Caco-2 (cell line): ENCODE measurements at regions not wholly inside any gene's neighbourhood (a gene's known extent, or its start where the extent isn't known, plus 50 kb on each side); places are given as distances from the start of the nearest gene placed in this dataset.

Experiments
- BruUV-seq: library from RNA; stranded (reverse); fragments of 400-500 nt; replicated peaks from 2 replicates; lab custom pipeline; 2021; lab: Mats Ljungman, UMichigan
- CTCF ChIA-PET: fragments of 300-600 bp; sonication (Branson Sonifier 250); formaldehyde crosslinking; loops from one replicate; lab custom pipeline; 2022; ENCODE audit warnings: antibody characterized with exemption; lab: Charles Lee
- POLR2A ChIA-PET: fragments of 300-600 bp; sonication (Branson Sonifier 250); formaldehyde crosslinking; loops from one replicate; lab custom pipeline; 2022; ENCODE audit warnings: antibody characterized with exemption; lab: Charles Lee
- DNase-seq, 2 experiments: peaks; one replicate each; pipeline versions ENCODE4 v3.0.0 to v3.0.0-alpha.2; 2020 to 2022
- H3K27me3 ChIP-seq: replicated peaks from 2 replicates; pipeline ENCODE4 v1.6.0; 2011; ENCODE audit warnings: low read length; ENCODE audit not compliant: control insufficient read depth, insufficient read depth
- H3K36me3 ChIP-seq: 2 replicates; pipeline ENCODE4 v1.5.1; 2011; ENCODE audit warnings: low read length; ENCODE audit not compliant: control insufficient read depth, insufficient read depth
- H3K4me1 ChIP-seq: fragments of 250-450 bp; sonication (Bioruptor Pico); 2 replicates; pipeline ENCODE4 v1.5.1; 2020; ENCODE audit warnings: mild to moderate bottlenecking
- H3K4me3 ChIP-seq: 2 replicates; pipeline ENCODE4 v1.5.1; 2011; ENCODE audit warnings: low read depth, mild to moderate bottlenecking, control low read depth, low read length
- H3K9me3 ChIP-seq: fragments of 250-450 bp; sonication (Bioruptor Pico); 2 replicates; pipeline ENCODE4 v1.5.1; 2020; ENCODE audit warnings: mild to moderate bottlenecking, moderate library complexity
- H3K27ac Mint-ChIP-seq: one replicate; pipeline ENCODE4 v1.8.0; 2022; ENCODE audit warnings: mixed read lengths; ENCODE audit not compliant: unreplicated experiment
- H3K27me3 Mint-ChIP-seq: one replicate; pipeline ENCODE4 v1.8.0; 2022; ENCODE audit warnings: mixed read lengths; ENCODE audit not compliant: insufficient read depth, unreplicated experiment
- H3K36me3 Mint-ChIP-seq: one replicate; pipeline ENCODE4 v1.8.0; 2022; ENCODE audit warnings: mild to moderate bottlenecking, mixed read lengths; ENCODE audit not compliant: insufficient read depth, unreplicated experiment
- H3K4me1 Mint-ChIP-seq: one replicate; pipeline ENCODE4 v1.8.0; 2022; ENCODE audit warnings: low read depth, mixed read lengths; ENCODE audit not compliant: unreplicated experiment
- H3K4me3 Mint-ChIP-seq: one replicate; pipeline ENCODE4 v1.8.0; 2022; ENCODE audit warnings: mild to moderate bottlenecking, moderate library complexity, mixed read lengths; ENCODE audit not compliant: unreplicated experiment
- H3K9me3 Mint-ChIP-seq: one replicate; pipeline ENCODE4 v1.8.0; 2022; ENCODE audit warnings: mixed read lengths; ENCODE audit not compliant: unreplicated experiment
- intact Hi-C: fragments of 100-400 bp; cut with micrococcal nuclease; formaldehyde crosslinking; loops from one replicate; pipeline ENCODE4 v1.10.0; 2022; ENCODE audit not compliant: unreplicated experiment
- TF ChIP-seq, protein P1 (sequence below), 2 experiments: fragments of 200-600 bp in 1 of 2; IDR thresholded peaks; 1 replicate in 1 of 2; 2 replicates in 1 of 2; pipeline versions ENCODE4 v1.5.1 to v1.8.0; 2011 to 2022; ENCODE audit warnings: antibody characterized with exemption in 1 of 2, control low read depth in 1 of 2, inconsistent platforms in 1 of 2, low read depth in 1 of 2, low read length in 1 of 2, mild to moderate bottlenecking in 1 of 2, moderate library complexity in 1 of 2; ENCODE audit not compliant: insufficient read depth in 1 of 2, severe bottlenecking in 1 of 2, unreplicated experiment in 1 of 2

DNA sequence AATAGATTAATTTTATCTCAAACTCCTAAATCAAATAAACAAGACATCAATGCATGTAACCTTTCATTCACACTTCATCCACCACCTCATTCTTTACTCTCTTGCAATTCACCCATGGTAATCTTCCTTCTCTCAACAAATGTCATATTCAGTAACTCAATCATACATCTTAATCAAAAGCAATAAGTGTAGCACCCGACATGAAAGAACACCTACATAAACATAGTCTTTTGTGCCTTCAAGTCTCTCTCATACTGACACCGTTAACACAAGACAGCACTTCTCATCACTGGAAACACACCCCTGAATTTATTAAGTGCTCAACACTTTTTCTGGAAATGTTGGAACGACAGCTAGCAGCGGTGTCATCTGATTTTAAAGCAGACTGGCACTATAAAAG, 225.9 kb downstream of the TTLL7 start:
- H3K36me3 ChIP-seq: no peaks in the 10 kb centered on the region
- intact Hi-C loops: no loop called here
- Mint-ChIP-seq H3K27me3 (peaks cover 9% of the 10 kb centered on the region), H3K27ac (no peak overlapping the region), H3K36me3 (no peaks in the 10 kb centered on the region), H3K4me1 (no peaks in the 10 kb centered on the region), H3K4me3 (no peak overlapping the region), H3K9me3 (no peaks in the 10 kb centered on the region)
- TF ChIP-seq, protein P1, sequence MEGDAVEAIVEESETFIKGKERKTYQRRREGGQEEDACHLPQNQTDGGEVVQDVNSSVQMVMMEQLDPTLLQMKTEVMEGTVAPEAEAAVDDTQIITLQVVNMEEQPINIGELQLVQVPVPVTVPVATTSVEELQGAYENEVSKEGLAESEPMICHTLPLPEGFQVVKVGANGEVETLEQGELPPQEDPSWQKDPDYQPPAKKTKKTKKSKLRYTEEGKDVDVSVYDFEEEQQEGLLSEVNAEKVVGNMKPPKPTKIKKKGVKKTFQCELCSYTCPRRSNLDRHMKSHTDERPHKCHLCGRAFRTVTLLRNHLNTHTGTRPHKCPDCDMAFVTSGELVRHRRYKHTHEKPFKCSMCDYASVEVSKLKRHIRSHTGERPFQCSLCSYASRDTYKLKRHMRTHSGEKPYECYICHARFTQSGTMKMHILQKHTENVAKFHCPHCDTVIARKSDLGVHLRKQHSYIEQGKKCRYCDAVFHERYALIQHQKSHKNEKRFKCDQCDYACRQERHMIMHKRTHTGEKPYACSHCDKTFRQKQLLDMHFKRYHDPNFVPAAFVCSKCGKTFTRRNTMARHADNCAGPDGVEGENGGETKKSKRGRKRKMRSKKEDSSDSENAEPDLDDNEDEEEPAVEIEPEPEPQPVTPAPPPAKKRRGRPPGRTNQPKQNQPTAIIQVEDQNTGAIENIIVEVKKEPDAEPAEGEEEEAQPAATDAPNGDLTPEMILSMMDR (IDR thresholded peaks at IDR 0.05; ENCODE audit: insufficient read depth in 1 of 2, low read depth in 1 of 2, low read length in 1 of 2, severe bottlenecking in 1 of 2, unreplicated experiment in 1 of 2): no peak
- ChIA-PET CTCF (no interaction called here), POLR2A (no interaction called here)
- H3K4me1 ChIP-seq: no peaks in the 10 kb centered on the region
- no TSS peak for BruUV-seq
- no peaks in the 10 kb centered on the region for H3K27me3 ChIP-seq
- no peak overlapping the region for H3K4me3 ChIP-seq
- H3K9me3 ChIP-seq: no peaks in the 10 kb centered on the region
- no peak for DNase-seq

DNA sequence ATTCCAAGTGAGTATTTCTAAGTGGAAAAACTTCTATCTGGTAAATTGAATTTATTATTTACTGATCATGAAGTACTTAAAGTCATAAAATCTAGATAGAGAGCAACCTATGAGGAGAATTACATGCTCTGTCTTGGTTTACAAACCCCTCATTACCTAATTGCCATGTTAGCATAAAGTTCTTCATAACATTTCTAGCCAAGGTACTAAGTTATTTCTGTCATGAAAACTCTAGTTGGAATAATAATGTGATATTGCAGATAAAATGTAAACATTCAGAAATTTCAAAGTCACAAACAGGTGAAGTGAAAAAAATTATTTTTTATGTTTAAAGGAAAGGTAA, 228.6 kb downstream of the TTLL7 start:
- ChIA-PET CTCF (no interaction called here), POLR2A (no interaction called here)
- H3K9me3 ChIP-seq: no peaks in the 10 kb centered on the region
- no peaks in the 10 kb centered on the region for H3K4me1 ChIP-seq
- Mint-ChIP-seq H3K4me3 (no peak overlapping the region), H3K27me3 (peaks cover 4% of the 10 kb centered on the region), H3K4me1 (no peaks in the 10 kb centered on the region), H3K27ac (no peak overlapping the region), H3K9me3 (no peaks in the 10 kb centered on the region), H3K36me3 (no peaks in the 10 kb centered on the region)
- H3K4me3 ChIP-seq: no peak overlapping the region
- TF ChIP-seq, protein P1 (IDR thresholded peaks at IDR 0.05; ENCODE audit: insufficient read depth in 1 of 2, low read depth in 1 of 2, low read length in 1 of 2, severe bottlenecking in 1 of 2, unreplicated experiment in 1 of 2): no peak
- no TSS peak for BruUV-seq
- H3K36me3 ChIP-seq: no peaks in the 10 kb centered on the region
- intact Hi-C loops: no loop called here
- no peak for DNase-seq
- H3K27me3 ChIP-seq: no peaks in the 10 kb centered on the region

DNA sequence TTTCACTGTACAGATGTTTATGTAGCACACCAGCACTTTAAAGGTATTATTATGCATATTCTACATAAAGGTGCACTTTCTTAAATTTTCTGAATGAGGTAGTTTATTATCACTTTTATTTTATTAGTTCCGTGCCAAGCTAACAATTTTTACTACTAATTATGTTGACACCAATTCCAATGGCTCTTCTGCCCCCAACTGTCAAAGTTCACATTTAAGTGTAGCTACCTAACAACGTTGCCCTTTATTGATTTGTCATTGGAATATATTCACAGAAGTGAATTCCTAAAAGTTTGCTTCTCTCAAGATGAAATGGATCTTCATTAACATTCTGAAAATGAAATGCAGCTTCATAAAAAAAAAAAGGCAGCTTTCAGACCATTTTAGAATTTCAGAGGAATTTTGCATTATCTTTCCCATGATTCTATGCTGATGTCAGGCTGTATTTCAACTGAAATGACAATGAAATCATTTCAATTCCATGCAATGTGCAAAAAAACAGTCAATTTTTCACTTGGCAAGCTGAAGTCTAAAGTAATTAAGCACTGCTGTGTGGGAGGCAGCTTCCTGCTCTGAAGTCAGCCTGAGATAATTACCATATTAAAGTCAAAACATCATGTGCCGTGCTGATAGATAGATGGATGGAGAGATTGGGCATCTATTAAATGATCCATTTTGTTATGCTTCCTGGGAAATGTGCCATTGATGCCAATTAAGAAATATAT, 229.2 kb downstream of the TTLL7 start:
- H3K27ac Mint-ChIP-seq: no peak overlapping the region
- POLR2A ChIA-PET: no interaction called here
- CTCF ChIA-PET: no interaction called here

More for the DNA sequence above, 229.2 kb downstream of the TTLL7 start:
- intact Hi-C loops: no loop called here
- no TSS peak for BruUV-seq
- Mint-ChIP-seq H3K4me3 (no peak overlapping the region), H3K27me3 (peaks cover 4% of the 10 kb centered on the region), H3K9me3 (no peaks in the 10 kb centered on the region), H3K36me3 (no peaks in the 10 kb centered on the region), H3K4me1 (no peaks in the 10 kb centered on the region)
- TF ChIP-seq, protein P1 (IDR thresholded peaks at IDR 0.05; ENCODE audit: insufficient read depth in 1 of 2, low read depth in 1 of 2, low read length in 1 of 2, severe bottlenecking in 1 of 2, unreplicated experiment in 1 of 2): no peak
- no peaks in the 10 kb centered on the region for H3K27me3 ChIP-seq
- no peak overlapping the region for H3K4me3 ChIP-seq
- DNase-seq: no peak
- H3K36me3 ChIP-seq: no peaks in the 10 kb centered on the region
- no peaks in the 10 kb centered on the region for H3K9me3 ChIP-seq
- no peaks in the 10 kb centered on the region for H3K4me1 ChIP-seq
